ENCODE measurements at regions not wholly inside any gene's neighbourhood (a gene's known extent, or its start where the extent isn't known, plus 50 kb on each side); places are given as distances from the start of the nearest gene placed in this dataset.
"Not testable (repeated sequence)": the region's sequence is repeated elsewhere in the genome, so short reads cannot be mapped to it uniquely, and the experiment has no call there.

DNA sequence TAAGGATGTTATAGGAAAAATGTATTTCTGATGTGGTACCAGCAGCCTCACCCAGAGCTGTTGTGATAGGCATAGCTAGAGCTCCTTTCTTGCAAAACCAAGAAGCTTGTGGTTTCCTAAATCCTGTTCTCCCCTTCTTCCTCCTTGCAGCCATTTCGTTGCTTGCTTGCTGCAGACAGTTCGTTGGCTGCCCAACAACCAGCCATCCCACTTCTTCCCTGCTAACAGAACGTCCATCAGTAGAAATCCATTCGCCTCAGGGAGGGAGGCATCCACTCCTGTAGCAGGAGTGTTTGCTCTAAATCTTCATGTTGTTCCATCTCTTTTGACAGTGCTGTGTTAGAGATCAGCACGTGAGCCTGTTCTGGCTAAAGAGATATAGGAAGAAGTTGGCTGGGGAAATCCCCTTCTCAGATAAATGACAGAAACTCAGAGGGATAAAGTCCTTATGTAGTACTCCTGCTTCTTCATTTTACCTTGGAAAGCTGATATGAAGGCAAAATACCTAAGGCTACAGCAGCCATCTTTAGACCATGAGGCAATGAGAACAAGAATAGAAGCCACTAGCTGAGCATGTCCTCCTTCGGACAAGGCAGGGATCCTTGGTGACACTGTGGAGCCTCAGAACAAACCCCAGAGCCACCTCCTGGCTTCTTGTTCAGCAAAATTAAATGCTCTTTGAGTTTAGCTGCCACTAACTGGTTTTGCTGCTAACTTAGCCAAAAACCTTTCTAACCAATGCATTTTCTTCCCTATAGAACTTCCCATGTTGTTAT, 68.4 kb upstream of the RELL1 start:
- H3K9me3 ChIP-seq = no peaks in the 10 kb centered on the region
- H3K27ac ChIP-seq = peak overlapping the region in 1 of 4 donors; percentile 18
- 47 to 65% methylated on average over 6 of the region's 6 CpGs for WGBS, 2 donors
- DNase-seq = no peak
- no peaks in the 10 kb centered on the region for H3K4me1 ChIP-seq
- H3K4me3 ChIP-seq = no peak overlapping the region
- H3K36me3 ChIP-seq = no peaks in the 10 kb centered on the region
- intact Hi-C loops (cut with DNase I) = no loop called here
- TF ChIP-seq POLR2AphosphoS5 (IDR thresholded peaks at IDR 0.05) (no peak), EP300 (IDR thresholded peaks at IDR 0.05) (no peak), POLR2A (IDR thresholded peaks at IDR 0.05) (no peak), CTCF (IDR thresholded peaks at IDR 0.05) (no peak)
- H3K27me3 ChIP-seq = no peaks in the 10 kb centered on the region

GRCh38 chr4:37749398-37749988, 63.3 kb upstream of the RELL1 start:
- Histone ChIP-seq H3K9me3 (no peaks in the 10 kb centered on the region), H3K4me3 (no peak overlapping the region), H3K27ac (no peak overlapping the region), H3K27me3 (no peaks in the 10 kb centered on the region), H3K4me1 (no peaks in the 10 kb centered on the region), H3K36me3 (no peaks in the 10 kb centered on the region)
- WGBS, 2 donors = 63 to 96% methylated on average over 1 of the region's 1 CpG
- intact Hi-C loops (cut with DNase I) = no loop called here
- TF ChIP-seq POLR2AphosphoS5 (IDR thresholded peaks at IDR 0.05) = no peak
- no peak for TF ChIP-seq EP300 (IDR thresholded peaks at IDR 0.05)
- TF ChIP-seq CTCF (IDR thresholded peaks at IDR 0.05) = no peak
- TF ChIP-seq POLR2A (IDR thresholded peaks at IDR 0.05) = no peak
- no peak for DNase-seq

- TF ChIP-seq CTCF (IDR thresholded peaks at IDR 0.05) (no peak), POLR2A (IDR thresholded peaks at IDR 0.05) (no peak), EP300 (IDR thresholded peaks at IDR 0.05) (no peak), POLR2AphosphoS5 (IDR thresholded peaks at IDR 0.05) (no peak)
- Histone ChIP-seq H3K27ac (no peak overlapping the region), H3K9me3 (no peaks in the 10 kb centered on the region), H3K4me1 (no peaks in the 10 kb centered on the region), H3K4me3 (no peak overlapping the region), H3K27me3 (no peaks in the 10 kb centered on the region), H3K36me3 (no peaks in the 10 kb centered on the region)
- no peak for DNase-seq
- intact Hi-C loops (cut with DNase I) = no loop called here
- WGBS, 2 donors = 53 to 60% methylated on average over 2 of the region's 2 CpGs
Measured at GRCh38 chr4:37748485-37748884, 62.3 kb upstream of the RELL1 start.

DNA sequence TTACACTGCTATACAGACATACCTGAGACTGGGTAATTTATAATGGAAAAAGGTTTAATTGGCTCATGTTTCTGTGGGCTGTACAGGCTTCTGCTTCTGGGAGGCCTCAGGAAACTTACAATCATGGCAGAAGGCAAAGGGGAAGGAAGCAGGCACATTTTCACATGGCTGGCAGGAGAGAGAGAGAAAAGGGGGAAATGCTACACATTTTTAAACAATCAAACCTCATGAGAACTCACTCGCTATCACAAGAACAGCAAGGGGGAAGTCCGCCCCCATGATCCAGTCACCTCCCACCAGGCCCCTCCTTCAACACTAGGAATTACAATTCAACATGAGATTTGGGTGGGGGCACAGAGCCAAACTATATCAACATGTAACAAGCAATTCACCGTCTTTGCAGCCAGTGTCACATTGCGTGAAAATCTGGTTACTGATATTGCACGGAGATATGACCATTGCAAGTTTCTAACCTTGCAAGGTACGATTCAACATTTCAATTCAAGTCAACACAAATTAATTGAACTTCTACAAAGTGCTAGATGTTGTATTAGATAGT, 61.7 kb upstream of the RELL1 start:
- no peak for TF ChIP-seq POLR2AphosphoS5 (IDR thresholded peaks at IDR 0.05)
- no peak for TF ChIP-seq EP300 (IDR thresholded peaks at IDR 0.05)
- no peak for TF ChIP-seq POLR2A (IDR thresholded peaks at IDR 0.05)
- no peak for TF ChIP-seq CTCF (IDR thresholded peaks at IDR 0.05)
- intact Hi-C loops (cut with DNase I) = no loop called here

DNA sequence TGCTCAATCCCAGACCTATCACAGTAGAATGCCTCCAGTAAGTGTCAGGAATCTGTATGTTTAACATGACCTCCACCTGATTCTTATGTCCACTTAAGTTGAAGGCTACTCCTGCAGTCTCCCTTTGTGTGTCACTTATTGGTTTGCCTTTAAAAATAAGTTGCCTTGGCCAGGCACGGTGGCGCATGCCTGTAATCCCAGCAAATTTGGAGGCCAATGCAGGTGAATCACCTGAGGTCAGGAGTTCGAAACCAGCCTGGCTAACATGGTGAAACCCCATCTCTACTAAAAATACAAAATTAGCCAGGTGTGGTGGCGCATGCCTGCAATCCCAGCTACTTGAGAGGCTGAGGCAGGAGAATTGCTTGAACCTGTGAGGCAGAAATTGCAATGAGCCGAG, 60.7 kb upstream of the RELL1 start:
- H3K4me3 ChIP-seq; DNase-seq; intact Hi-C loops (cut with DNase I); H3K4me1 ChIP-seq; H3K27me3 ChIP-seq; H3K36me3 ChIP-seq; H3K27ac ChIP-seq; H3K9me3 ChIP-seq: not testable (repeated sequence)
- 85 to 89% methylated on average over 5 of the region's 5 CpGs for WGBS, 2 donors

More for the DNA sequence above, 61.7 kb upstream of the RELL1 start:
- no peaks in the 10 kb centered on the region for H3K4me1 ChIP-seq
- no peak overlapping the region for H3K4me3 ChIP-seq
- H3K36me3 ChIP-seq = no peaks in the 10 kb centered on the region
- no peaks in the 10 kb centered on the region for H3K9me3 ChIP-seq
- no peaks in the 10 kb centered on the region for H3K27me3 ChIP-seq
- no peak overlapping the region for H3K27ac ChIP-seq
- DNase-seq = no peak
- 65 to 86% methylated on average over 6 of the region's 6 CpGs for WGBS, 2 donors
